ENCODE measurements at regions not wholly inside any gene's neighbourhood (a gene's known extent, or its start where the extent isn't known, plus 50 kb on each side); places are given as distances from the start of the nearest gene placed in this dataset.

GRCh38 chr15:98452238-98452637 is 196.1 kb upstream of the IGF1R start:
- TF ChIP-seq, protein P1, sequence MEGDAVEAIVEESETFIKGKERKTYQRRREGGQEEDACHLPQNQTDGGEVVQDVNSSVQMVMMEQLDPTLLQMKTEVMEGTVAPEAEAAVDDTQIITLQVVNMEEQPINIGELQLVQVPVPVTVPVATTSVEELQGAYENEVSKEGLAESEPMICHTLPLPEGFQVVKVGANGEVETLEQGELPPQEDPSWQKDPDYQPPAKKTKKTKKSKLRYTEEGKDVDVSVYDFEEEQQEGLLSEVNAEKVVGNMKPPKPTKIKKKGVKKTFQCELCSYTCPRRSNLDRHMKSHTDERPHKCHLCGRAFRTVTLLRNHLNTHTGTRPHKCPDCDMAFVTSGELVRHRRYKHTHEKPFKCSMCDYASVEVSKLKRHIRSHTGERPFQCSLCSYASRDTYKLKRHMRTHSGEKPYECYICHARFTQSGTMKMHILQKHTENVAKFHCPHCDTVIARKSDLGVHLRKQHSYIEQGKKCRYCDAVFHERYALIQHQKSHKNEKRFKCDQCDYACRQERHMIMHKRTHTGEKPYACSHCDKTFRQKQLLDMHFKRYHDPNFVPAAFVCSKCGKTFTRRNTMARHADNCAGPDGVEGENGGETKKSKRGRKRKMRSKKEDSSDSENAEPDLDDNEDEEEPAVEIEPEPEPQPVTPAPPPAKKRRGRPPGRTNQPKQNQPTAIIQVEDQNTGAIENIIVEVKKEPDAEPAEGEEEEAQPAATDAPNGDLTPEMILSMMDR (IDR thresholded peaks at IDR 0.05; ENCODE audit: low read depth, low read length) = no peak
- TF ChIP-seq EZH2phosphoT487 (IDR thresholded peaks at IDR 0.05; ENCODE audit: low read depth) = no peak

All from OCI-LY3 (cell line).